ENCODE measurements at regions not wholly inside any gene's neighbourhood (a gene's known extent, or its start where the extent isn't known, plus 50 kb on each side); places are given as distances from the start of the nearest gene placed in this dataset.

GRCh38 chr18:28399781-28400362 is 222.9 kb upstream of the CDH2 start:
- TF ChIP-seq CTCF (IDR thresholded peaks at IDR 0.05): no peak
- no peak for TF ChIP-seq POLR2A (IDR thresholded peaks at IDR 0.05)
- intact Hi-C loops (cut with DNase I): no loop called here
- H3K9me3 ChIP-seq: no peaks in the 10 kb centered on the region
- DNase-seq (no peak), ATAC-seq (no peak)
- no peaks in the 10 kb centered on the region for H3K36me3 ChIP-seq
- no peak overlapping the region for H3K4me3 ChIP-seq
- H3K27ac ChIP-seq: no peak overlapping the region
- H3K4me1 ChIP-seq: no peaks in the 10 kb centered on the region
- H3K27me3 ChIP-seq: no peaks in the 10 kb centered on the region
- 23% methylated on average over 5 of the region's 5 CpGs for whole genome bisulfite sequencing (ENCODE audit: insufficient coverage, low coverage, low lambda C conversion rate, missing lambda C conversion rate)

DNA sequence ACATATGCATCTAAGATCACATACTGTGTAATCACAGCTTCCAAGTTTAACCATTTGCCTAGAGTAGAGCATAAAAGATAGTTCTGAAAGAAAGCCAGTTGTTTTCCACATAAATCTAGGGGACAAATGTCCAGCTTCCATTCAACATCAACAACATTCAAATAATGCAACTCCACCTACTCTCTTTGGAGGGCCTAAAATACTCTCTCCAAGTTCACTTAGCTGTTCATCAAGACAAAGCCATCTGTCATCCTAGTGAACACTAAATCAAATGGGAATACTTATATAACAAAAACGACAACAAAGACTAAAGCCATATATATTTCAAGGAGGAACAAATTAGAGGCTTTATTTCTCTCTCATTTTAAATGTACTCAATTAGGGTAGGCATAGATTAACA is 221.5 kb upstream of the CDH2 start:
- TF ChIP-seq POLR2A (IDR thresholded peaks at IDR 0.05) (no peak), CTCF (IDR thresholded peaks at IDR 0.05) (no peak)
- no peaks in the 10 kb centered on the region for H3K36me3 ChIP-seq
- intact Hi-C loops (cut with DNase I): no loop called here
- no peaks in the 10 kb centered on the region for H3K4me1 ChIP-seq
- H3K27me3 ChIP-seq: no peaks in the 10 kb centered on the region
- ATAC-seq: no peak
- H3K4me3 ChIP-seq: no peak overlapping the region
- DNase-seq: no peak
- H3K27ac ChIP-seq: no peak overlapping the region
- 42% methylated on average over 1 of the region's 1 CpG for whole genome bisulfite sequencing (ENCODE audit: insufficient coverage, low coverage, low lambda C conversion rate, missing lambda C conversion rate)
- H3K9me3 ChIP-seq: no peaks in the 10 kb centered on the region

DNA sequence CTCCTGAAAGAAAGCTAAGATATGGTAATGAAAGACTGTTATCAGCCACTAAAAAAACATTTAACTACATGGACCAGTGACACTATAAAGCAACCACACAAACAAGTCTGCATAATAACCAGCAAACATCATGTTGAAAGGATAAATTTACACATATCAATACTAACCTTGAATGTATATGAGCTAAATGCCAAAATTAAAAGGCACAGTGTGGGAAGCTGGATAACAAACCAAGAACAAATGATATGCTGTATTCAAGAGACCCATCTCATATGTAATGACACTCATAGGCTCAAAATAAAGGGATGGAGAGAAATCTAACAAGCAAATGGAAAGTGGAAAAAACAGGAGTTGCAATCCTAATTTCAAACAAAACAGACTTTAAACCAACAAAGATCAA is 213.1 kb upstream of the CDH2 start:
- TF ChIP-seq POLR2A (IDR thresholded peaks at IDR 0.05) (no peak), CTCF (IDR thresholded peaks at IDR 0.05) (no peak)
- no peak for DNase-seq
- intact Hi-C loops (cut with DNase I): no loop called here

GRCh38 chr18:28382215-28382879 is 205.4 kb upstream of the CDH2 start:
- intact Hi-C loops (cut with DNase I): no loop called here
- Histone ChIP-seq H3K36me3 (no peaks in the 10 kb centered on the region), H3K9me3 (no peaks in the 10 kb centered on the region), H3K4me1 (no peaks in the 10 kb centered on the region), H3K4me3 (no peak overlapping the region), H3K27ac (no peak overlapping the region), H3K27me3 (no peaks in the 10 kb centered on the region)
- WGBS (ENCODE audit: insufficient coverage, low coverage, low lambda C conversion rate, missing lambda C conversion rate): 27% methylated on average over 3 of the region's 3 CpGs
- DNase-seq (no peak), ATAC-seq (no peak)
- TF ChIP-seq CTCF (IDR thresholded peaks at IDR 0.05) (no peak), POLR2A (IDR thresholded peaks at IDR 0.05) (no peak)

More for the DNA sequence above, 213.1 kb upstream of the CDH2 start:
- H3K4me1 ChIP-seq: no peaks in the 10 kb centered on the region
- no peak for ATAC-seq
- H3K36me3 ChIP-seq: no peaks in the 10 kb centered on the region
- H3K4me3 ChIP-seq: no peak overlapping the region
- H3K27ac ChIP-seq: no peak overlapping the region
- H3K27me3 ChIP-seq: no peaks in the 10 kb centered on the region
- H3K9me3 ChIP-seq: no peaks in the 10 kb centered on the region
